ENCODE measurements at regions not wholly inside any gene's neighbourhood (a gene's known extent, or its start where the extent isn't known, plus 50 kb on each side); places are given as distances from the start of the nearest gene placed in this dataset.
"Not testable (repeated sequence)": the region's sequence is repeated elsewhere in the genome, so short reads cannot be mapped to it uniquely, and the experiment has no call there.

DNA sequence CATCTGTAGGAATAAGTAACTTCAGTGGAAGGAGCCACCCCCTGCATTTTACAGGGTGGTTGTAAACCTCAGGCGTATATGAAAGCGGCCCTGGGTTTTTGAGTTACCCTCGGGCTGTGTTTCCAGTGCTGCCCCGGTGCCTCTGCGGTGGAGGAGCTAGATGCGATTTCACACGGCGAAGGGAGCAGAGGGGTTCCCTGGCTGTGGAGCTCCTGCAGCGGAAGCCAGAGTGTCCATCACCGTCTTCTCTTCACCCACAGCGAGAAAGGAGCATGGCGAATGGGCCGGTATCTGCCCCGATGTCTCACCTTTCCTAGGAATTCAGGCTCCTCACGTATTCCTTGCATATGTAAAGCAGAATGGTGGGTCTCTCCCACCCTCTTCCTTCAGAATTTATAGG, 253.6 kb downstream of the THBS2 start:
- no peak for DNase-seq

DNA sequence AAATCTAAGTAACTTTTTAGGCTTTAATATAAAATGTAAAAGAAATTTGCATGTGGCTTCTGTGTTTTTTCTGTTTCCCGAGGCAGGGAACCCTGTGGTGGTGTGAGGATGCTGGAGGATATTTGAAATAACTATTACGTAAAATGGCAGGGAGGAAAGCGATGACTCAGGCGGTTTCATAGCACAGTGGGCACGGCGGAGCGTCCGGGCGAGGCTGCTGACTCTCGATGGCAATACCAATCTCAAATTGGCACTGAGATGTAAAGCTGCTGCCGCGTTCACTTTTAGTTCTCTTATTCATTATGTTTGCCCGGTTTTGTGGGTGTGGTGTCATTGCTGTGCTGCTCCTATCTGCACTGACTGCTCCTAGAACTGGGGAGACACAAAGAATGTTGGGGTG, 254.3 kb downstream of the THBS2 start:
- no peak for DNase-seq

DNA sequence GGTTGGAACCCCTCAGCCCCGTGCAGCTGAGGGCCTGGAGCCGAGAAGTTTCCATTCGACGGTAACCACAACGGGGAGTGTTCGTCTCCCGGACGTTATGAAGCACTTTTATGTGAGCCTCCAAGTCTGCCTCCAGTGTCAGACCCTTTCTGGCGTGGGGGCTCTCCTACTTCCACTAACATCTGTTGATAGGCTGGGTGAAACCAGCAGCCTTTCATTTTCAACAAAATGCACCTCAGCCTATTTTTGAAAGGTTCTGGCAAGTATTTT, 257.4 kb downstream of the THBS2 start:
- DNase-seq, result no peak

DNA sequence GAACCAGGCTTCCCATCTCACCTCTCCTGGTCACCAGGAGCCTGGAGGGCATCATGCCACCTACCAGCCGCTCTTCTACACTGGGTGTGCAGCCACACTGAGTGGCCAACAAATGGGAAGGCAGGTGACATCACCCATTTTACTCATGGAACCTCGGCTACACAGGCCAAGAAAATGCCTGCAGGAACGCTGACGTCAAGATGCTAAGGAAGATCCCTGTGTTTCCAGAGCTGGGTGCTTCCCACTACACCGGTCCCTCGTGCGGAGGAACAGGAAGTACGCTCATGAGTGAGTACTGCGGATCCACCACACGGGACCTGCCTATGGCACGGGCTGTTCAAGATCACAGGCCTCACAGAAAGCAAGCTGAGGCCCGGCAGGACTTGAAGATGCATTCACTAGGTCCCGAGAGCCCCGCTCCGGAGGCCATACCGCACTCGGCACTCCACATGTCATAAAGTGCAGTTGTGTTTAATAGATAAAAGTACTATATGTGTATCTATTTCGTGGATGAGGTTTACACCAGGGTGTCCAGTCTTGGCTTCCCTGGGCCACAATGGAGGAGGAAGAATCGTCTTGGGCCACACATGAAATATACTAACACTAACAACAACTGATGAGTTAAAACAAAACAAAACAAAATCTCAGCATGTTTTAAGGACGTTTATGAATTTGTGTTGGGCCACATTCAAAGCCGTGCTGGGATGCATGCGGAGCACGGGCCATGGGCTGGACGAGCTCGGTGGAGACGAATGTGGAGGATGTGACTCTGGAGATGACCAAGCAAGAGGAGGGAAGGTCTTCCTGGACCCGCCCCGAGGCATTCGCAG, 257.9 kb downstream of the THBS2 start:
- DNase-seq, result no peak

DNA sequence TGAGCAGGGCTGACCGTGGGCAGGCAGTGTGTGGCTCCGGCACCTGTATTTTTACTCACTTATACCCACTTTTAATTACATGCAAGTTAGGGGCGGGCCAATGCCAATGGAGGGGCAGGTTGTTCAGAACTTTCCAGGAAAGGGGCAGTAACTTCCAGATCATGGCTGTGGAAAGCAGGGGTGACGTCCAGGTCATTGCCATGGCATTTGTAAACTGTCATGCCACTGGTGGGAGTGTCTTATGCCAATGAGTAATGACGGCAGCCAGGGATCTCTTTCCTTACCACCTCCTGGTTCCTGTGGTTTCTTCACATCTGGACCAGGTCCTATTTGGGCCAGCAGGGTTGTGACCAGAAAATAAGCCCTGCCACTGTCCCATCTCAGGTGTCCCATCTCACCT, 258.7 kb downstream of the THBS2 start:
- no peak for DNase-seq

DNA sequence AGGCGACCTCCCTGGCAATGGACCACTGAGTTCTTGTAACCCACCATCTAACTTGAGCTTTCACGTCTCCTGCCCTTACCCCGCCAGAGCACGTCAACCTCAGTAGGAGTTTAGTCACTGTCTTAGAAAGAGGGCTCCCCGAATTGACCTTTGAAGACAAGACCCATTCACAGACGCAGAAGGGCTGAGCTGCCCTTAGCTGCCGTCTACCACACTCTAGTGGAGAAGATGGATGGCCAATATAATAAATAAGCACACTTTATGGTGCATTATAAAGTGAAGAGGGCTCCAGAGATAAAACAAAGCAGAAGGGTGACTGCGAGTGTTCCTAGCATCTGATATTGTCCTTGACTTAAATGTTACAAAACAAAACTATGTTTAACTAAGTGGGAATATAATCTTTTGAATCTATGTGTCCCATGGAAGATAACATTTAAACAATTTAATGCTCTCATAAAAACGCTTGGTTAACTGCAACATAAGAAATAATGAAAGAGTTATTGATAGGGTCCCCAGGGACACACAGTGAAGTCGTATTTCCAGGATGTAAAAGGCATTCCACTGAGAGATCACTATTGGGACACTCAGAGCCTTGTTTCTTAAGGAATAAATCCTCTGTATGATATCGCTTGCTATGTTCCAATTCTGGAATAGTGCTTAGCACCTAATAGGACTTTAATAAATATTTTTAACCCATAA, 261.1 kb downstream of the THBS2 start:
- no peak for DNase-seq

DNA sequence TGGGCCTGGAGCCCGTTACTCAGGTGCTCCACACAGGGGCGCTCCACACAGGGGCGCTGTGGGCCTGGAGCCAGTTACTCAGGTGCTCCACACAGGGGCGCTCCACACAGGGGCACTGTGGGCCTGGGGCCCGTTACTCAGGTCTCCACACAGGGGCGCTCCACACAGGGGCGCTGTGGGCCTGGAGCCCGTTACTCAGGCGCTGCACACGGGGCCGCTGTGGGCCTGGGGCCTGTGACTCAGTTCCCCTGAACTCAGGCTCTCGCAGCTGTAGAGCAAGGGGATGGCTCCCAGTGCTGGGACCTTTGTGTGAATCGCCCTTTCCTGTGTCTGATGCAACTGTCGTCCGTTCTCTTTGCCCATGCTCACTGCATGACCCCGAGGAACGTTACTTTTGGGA, 262.0 kb downstream of the THBS2 start:
- not testable (repeated sequence) for DNase-seq

DNA sequence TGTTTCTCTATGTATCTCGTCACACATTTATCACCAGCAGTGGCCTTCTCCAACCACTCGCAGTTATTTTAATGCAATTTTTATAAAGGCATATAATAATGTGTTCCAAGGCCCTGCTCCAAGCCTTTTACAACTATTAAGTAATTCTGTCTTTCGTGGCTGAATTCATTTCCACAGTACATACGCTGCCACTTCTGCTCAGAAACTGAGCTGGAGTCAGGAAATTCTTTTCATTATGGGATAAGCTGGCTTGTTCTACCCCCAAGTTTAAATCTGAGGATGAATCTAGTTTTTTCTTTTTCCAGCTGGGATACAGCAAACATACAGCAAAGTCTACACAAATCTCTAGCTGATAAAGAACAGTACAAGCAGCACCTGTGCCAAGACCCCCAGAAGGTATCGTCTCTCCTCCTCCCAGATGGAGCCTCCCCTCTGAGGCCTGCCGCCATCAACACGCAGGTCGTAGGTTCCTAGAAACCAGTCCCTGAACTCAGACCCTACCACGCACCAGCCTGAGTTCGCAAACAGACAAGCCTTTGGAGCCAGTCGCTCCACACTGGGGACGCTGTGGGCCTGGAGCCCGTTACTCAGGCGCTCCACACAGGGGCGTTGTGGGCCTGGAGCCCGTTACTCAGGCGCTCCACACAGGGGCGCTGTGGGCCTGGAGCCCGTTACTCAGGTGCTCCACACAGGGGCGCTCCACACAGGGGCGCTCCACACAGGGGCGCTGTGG, 263.5 kb downstream of the THBS2 start:
- DNase-seq, result no peak

DNA sequence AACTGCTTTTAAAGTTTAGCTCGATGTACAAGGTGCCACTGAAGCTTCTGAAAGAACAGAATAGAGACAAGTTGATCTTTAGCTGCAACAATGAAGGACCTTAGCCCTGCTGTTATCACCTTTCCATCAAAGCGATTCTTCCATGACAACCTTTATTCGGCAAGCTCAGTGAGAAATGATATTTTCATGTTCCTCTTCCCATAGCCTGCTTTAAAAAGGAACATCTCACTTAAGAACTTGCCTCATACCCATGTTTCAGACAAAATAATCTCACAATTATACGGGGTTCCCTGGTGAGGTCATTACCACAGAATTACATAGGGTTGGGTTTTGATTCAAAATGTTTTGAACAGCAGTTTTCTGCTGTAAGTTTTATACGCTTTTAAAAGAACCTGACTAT, 264.2 kb downstream of the THBS2 start:
- no peak for DNase-seq

DNA sequence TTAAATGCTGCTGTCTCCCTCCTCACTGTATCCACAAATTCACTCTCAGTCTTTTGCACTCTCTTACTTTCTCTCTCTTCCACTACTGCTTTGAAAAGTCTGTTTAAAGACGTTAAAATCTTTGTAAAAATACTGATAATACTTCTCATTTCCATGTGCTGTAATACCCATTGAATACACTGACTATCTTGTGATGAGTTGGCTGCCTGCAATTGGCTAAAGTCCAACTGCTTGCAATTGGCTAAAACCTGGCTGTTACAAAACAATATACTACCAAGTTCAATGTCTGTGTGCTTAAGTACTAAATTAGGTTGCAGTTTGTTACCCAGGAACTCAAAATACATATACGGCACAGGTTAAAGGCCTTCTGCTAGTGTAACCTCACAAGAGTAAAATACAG, 264.8 kb downstream of the THBS2 start:
- DNase-seq, result no peak

DNA sequence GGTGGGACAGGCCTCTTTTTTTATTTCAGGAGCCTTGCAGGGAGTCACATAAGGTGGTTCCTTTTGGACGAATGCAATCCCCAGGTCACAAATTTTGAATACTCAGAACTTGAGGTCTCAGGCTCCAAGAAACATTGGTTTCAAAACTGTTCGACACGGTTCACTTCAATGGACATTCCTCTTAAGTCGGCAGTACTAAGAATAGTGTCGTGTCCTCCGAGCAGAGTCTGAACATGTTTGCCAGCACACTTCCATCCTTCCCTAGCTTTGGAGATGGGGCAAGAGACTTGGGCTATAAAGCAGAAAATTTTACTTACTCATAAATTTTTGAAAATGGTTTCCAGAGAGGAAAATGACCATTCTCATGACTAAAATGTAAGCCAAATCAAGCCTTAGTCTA, 265.4 kb downstream of the THBS2 start:
- no peak for DNase-seq

DNA sequence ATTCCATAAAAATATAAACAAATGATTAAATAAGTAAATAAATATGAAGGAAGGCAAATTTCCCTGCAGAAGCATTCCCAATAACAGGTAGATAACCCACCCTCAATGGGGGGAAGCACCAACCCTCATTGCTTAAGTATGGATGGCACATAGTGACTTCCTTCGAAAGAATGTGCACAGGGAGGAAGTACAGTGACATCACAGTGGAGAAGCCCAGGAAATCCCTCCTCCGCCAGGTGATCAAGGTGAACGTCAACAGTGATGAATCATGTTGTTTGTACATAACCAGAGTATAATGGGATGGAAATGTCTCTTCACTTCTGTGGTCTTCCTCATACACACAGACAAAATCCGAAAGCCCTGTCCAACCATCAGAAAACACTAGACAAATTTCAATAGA, 267.9 kb downstream of the THBS2 start:
- DNase-seq, result no peak

DNA sequence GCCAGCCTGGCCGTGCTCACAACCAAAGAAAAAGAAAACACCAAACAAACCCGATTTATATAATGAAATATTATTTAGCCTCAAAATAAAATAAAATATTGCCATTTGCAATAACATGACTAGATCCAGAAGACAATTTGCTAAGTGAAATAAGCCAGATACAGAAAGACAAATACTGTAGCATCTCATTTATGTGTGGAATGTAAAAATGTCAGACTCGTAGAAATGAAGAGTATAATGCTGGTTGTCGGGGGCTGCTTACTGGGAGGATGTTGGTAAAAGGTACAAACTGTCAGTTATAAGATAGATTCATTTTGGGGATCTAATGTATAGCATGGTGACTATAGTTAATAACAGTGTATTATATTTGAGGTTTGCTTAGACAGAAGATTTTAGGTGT, 269.7 kb downstream of the THBS2 start:
- no peak for DNase-seq

DNA sequence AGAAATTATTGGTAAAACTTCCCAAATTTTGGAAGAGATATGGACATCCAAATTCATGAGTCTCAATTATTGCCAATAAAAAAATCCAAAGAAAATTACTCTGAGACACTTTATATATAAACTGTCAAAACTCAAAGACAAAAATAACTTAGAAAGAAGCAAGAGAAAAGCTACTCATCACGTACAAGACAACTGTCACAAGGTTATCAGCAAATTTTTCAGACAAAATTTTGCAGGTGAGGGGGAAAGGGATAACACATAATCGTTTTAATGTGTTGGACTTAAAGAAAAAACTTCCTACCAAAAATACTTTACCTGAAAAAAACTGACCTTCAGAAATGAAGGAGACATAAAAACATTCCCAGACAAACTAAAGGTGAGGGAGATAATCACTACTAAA, 272.5 kb downstream of the THBS2 start:
- DNase-seq, result no peak

DNA sequence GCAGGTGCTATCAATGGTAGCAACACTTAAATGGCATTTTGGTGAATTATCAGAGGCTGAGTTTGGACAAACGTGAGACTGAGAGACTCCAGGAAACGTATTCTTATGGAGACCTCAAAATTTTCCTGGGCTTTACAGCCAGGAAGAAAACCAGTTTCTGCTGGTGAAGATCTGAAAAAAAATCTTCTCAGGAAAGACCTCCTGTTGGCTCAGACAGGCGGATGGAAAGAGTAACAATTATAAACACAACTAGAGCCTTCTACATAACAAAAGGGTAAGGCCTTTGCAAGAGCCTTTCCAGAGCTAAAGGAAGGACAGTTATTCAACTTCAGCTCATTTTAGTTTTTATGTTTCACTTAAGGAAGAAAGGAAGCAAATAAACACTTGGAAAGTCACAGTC, 274.4 kb downstream of the THBS2 start:
- DNase-seq, result no peak

DNA sequence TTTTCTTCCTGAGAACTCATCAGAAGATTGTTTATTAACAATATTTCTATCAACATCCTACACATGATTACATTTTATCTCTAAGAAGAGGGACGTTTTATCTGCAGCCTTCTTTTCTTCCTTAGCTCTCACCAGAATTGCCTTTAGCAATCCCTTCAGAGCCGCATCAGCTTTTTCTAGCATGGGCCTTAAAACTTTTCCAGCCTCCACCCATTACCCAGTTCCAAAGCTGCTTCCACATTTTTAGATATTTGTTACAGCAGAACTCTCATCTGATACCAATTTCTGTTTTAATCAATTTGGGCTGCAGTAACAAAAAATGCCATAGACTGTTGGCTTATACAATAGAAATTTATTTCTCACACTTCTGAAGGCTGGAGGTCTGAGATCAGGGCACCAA, 281.5 kb downstream of the THBS2 start:
- no peak for DNase-seq

DNA sequence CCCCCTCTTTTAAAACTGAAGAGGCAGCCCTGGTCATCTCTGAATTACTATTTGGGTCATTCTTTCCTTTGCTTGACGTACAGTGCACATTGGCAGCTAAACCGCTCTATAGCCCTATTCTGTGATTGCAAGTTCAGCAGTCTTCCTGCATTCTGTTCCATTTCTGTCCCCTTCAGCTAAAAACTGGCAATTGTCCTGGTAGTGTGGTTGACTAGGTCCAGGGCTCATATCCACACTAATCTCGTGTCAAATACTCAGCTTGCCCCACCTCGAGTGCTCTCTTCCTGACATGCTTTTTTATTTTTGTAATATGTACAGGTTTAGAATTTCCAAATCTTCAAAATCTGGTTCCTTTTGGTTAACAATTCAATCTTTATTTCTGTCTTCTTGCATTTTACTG, 282.1 kb downstream of the THBS2 start:
- DNase-seq, result no peak

DNA sequence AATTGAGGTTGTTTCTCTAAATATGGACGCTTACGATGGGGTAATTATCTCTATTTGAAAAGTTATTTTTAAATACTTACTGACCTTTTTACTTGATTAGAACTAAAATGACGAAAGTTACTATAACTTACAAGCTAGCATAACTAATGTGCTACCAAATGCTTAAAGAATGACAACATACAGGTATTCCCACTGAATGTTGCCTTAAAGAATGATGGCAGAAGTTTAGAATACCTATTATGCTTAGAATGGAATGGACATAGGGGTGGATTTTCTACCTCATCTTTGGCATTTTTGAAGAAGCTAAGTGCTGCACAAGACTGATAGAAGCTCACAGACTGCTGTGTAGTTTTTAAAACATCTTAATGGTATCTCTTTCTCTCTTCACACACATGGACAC, 284.8 kb downstream of the THBS2 start:
- DNase-seq, result no peak

DNA sequence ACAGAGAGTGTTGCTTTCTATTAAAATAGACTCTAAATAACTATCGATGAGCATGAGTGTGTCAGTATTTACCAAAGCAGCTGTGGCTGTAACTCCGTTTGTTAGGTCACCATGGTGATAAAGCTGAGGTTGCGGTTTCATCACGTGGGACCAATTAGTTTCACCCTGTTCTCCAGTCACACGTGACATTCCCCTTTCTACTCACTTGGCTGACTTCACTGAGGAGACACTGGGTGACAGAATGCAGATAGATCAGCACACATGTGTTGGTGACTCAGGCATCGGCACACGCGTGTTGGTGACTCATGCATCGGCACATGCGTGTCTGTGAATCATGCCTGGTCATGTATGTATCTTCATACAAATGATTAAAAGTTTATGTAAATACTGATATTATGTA, 285.4 kb downstream of the THBS2 start:
- DNase-seq, result peak in 2 of 5 experiments; percentile 26 to 48

DNA sequence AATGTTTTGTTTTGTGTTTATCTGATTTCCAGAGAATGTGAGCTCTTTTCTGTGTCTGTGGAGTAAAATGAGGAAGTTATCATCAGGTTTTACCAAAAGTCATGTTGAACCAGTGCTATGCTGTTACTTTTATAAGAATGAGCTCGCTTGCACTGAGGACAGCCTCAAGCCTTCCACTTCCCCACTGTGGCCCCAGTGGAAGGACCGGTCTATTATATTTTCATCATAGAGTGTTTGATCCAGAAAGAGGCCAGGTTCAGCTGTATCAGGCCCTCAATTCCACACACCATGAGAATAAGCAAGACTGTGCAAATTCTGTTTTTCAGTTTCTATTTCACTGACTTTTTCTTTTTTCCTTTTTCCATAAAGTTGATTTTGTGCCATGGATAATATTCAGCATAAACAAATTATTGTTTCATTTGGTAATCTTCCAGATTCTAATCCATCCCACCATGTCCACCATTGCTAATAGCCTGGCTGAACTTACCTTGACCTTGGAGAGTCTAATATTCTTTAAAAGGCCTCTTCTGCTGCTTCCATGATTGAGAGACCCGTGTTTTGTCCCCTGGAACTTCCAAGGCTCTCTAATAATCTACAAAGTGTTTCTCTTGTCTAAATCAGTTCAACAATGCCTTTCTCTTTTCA, 286.2 kb downstream of the THBS2 start:
- no peak for DNase-seq

DNA sequence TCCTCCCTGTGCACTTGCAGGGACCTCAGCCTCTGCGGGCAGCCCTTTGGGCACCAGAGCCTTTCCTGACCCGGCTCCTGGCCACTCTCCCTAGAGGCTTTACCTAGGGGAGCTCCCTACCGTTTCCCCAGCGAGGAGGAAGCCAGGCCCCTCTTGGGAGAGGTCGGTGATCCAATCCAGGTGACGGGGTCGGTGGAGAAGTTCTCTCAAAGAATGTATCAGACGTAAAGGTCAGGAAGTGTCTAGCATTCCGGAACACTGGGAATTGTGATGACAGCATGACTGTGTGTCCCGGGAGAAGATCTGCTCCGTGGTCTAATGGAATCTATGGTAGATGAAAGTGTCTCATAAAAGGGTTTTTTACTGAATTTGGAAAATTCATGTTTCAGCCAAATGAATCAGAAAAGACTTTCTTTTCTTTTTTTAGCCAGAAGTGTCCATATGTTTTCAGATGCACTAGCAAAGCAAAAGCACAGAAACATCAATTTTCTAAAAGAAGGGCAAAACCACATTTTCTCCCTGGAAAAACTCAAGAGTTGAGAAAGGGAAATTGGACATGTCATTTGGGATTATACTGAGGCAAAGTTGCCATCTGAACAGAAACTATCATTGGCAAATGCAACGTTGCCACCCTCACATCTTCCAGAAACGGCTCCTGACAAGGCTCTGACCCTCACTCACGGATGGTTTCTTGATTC, 289.4 kb downstream of the THBS2 start:
- DNase-seq, result no peak

DNA sequence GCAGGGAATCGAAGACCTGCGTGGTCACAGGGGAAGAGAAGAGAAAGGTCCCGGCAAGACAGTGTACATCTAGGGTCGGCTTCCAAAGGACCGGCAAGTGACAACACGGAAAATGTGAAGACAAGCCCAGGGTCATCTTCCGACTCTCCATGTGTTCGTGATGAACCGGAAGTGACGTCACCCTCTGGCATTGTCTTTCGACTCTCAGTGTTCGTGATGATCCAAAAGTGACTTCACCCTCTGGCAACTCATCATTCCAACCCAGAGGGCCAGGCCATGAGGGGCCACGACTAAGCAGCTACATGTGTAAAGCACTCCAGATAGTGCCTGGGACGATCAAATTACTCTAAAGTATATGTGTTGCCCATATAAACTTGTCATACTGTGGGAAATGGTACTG, 290.8 kb downstream of the THBS2 start:
- DNase-seq, result no peak

DNA sequence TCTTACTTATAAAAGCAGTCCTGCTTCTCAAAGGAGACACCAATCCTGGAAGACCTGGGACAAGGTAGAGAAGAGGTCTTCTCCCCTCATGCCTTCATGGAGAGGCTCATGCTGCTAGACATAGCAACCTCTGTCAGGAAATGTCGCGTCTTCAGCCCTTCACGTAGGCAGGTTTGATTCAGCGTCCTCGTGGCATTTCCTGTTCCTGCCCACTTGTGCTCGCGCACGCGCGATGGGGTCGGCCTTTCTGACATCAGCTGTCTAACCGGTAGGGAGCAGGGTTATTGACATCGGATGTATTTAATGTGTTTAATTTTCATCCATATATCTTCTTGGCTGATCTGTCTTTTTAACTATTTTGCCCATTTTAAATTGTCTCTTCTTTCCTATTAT, 292.4 kb downstream of the THBS2 start:
- no peak for DNase-seq
